PFSK-1 (cell line): ENCODE measurements at regions not wholly inside any gene's neighbourhood (a gene's known extent, or its start where the extent isn't known, plus 50 kb on each side); places are given as distances from the start of the nearest gene placed in this dataset.

ENCODE experiments used
- FOXP2 ChIP-seq: optimal IDR thresholded peaks from 2 replicates; pipeline ENCODE3; 2011; ENCODE audit warnings: borderline replicate concordance, control low read depth, inconsistent platforms; ENCODE audit not compliant: insufficient read depth; ENCODE audit errors: extremely low read length, extremely low read depth
- POLR2AphosphoS5 ChIP-seq: IDR thresholded peaks from 2 replicates; pipeline ENCODE4 v1.6.1; 2012; ENCODE audit warnings: low read depth, mild to moderate bottlenecking, control low read depth, low read length, moderate library complexity
- REST ChIP-seq, 2 experiments: IDR thresholded peaks; 2 replicates each; pipeline versions ENCODE4 v1.6.1 to v1.8.0; 2011 to 2012; ENCODE audit warnings: low read depth in 2 of 2, low read length in 2 of 2, control low read depth in 1 of 2, inconsistent platforms in 1 of 2, mild to moderate bottlenecking in 1 of 2, moderate library complexity in 1 of 2; ENCODE audit not compliant: insufficient read depth in 1 of 2
- SIN3A ChIP-seq: IDR thresholded peaks from 2 replicates; pipeline ENCODE4 v1.6.1; 2012; ENCODE audit warnings: mild to moderate bottlenecking, low read length, moderate library complexity, borderline replicate concordance; ENCODE audit not compliant: insufficient read depth
- TAF1 ChIP-seq: IDR thresholded peaks from 2 replicates; pipeline ENCODE4 v1.6.1; 2012; ENCODE audit warnings: low read length, control low read depth, borderline replicate concordance; ENCODE audit not compliant: insufficient read depth

GRCh38 chr20:16174311-16174710, 398.9 kb downstream of the KIF16B start:
- TF ChIP-seq REST (IDR thresholded peaks at IDR 0.05; ENCODE audit: insufficient read depth in 1 of 2, low read depth in 2 of 2, low read length in 2 of 2), result no peak
- TF ChIP-seq POLR2AphosphoS5, result no peak
- TF ChIP-seq SIN3A, result no peak
- TF ChIP-seq TAF1, result no peak
- no peak for TF ChIP-seq FOXP2
